SK-N-SH treated with all-trans-retinoic acid at 6 μM for 48 hours (cell line): ENCODE measurements at regions not wholly inside any gene's neighbourhood (a gene's known extent, or its start where the extent isn't known, plus 50 kb on each side); places are given as distances from the start of the nearest gene placed in this dataset.

Source experiments
- ARNTL ChIP-seq: fragments of 450-650 bp; formaldehyde crosslinking; IDR thresholded peaks from 2 replicates; pipeline ENCODE4 v1.5.0; 2020; ENCODE audit warnings: low read depth, mild to moderate bottlenecking, moderate library complexity, borderline replicate concordance
- CSDC2 ChIP-seq: fragments of 250-450 bp; sonication (Bioruptor Pico); IDR thresholded peaks from 2 replicates; pipeline ENCODE4 v1.5.0; 2020; ENCODE audit warnings: mild to moderate bottlenecking, moderate library complexity
- ESRRG ChIP-seq: fragments of 250-450 bp; sonication (Bioruptor Pico); IDR thresholded peaks from 2 replicates; pipeline ENCODE4 v1.6.1; 2021; ENCODE audit warnings: mild to moderate bottlenecking
- GLIS3 ChIP-seq: fragments of 250-450 bp; sonication (Bioruptor Pico); IDR thresholded peaks from 2 replicates; pipeline ENCODE4 v1.5.0; 2020; ENCODE audit warnings: mild to moderate bottlenecking, moderate library complexity
- OSR1 ChIP-seq: fragments of 250-450 bp; sonication (Bioruptor Pico); IDR thresholded peaks from 2 replicates; pipeline ENCODE4 v1.8.0; 2022; ENCODE audit warnings: moderate library complexity, mild to moderate bottlenecking, inconsistent platforms
- PPARA ChIP-seq: fragments of 250-450 bp; sonication (Bioruptor Pico); IDR thresholded peaks from 2 replicates; pipeline ENCODE4 v1.5.0; 2020; ENCODE audit warnings: mild to moderate bottlenecking, borderline replicate concordance
- RARB ChIP-seq: fragments of 250-450 bp; sonication (Bioruptor Pico); IDR thresholded peaks from 2 replicates; pipeline ENCODE4 v1.8.0; 2021; ENCODE audit warnings: mild to moderate bottlenecking, moderate library complexity
- SNAI2 ChIP-seq: fragments of 250-450 bp; sonication (Bioruptor Pico); IDR thresholded peaks from 2 replicates; pipeline ENCODE4 v1.5.0; 2020; ENCODE audit warnings: mild to moderate bottlenecking, moderate library complexity
- TOX ChIP-seq: fragments of 250-450 bp; sonication (Bioruptor Pico); IDR thresholded peaks from 2 replicates; pipeline ENCODE4 v1.8.0; 2021; ENCODE audit warnings: mild to moderate bottlenecking, moderate library complexity, borderline replicate concordance
- ZFP3 ChIP-seq: fragments of 250-450 bp; sonication (Bioruptor Pico); IDR thresholded peaks from 2 replicates; pipeline ENCODE4 v1.5.0; 2020; ENCODE audit warnings: mild to moderate bottlenecking, moderate library complexity
- ZNF8 ChIP-seq: fragments of 450-650 bp; formaldehyde crosslinking; IDR thresholded peaks from 2 replicates; pipeline ENCODE4 v1.5.0; 2020; ENCODE audit warnings: mild to moderate bottlenecking, moderate library complexity
- TF ChIP-seq, protein P1 (sequence below): fragments of 250-450 bp; sonication (Bioruptor Pico); IDR thresholded peaks from 2 replicates; pipeline ENCODE4 v1.5.1; 2020; ENCODE audit warnings: low read depth, mild to moderate bottlenecking, moderate library complexity
- TF ChIP-seq, protein P2 (sequence below): fragments of 250-450 bp; sonication (Bioruptor Pico); IDR thresholded peaks from 2 replicates; pipeline ENCODE4 v1.5.0; 2020; ENCODE audit warnings: mild to moderate bottlenecking, moderate library complexity
- TF ChIP-seq, protein P3 (sequence below): fragments of 250-450 bp; sonication (Bioruptor Pico); IDR thresholded peaks from 2 replicates; pipeline ENCODE4 v1.8.0; 2020; ENCODE audit warnings: mild to moderate bottlenecking, moderate library complexity, borderline replicate concordance

DNA sequence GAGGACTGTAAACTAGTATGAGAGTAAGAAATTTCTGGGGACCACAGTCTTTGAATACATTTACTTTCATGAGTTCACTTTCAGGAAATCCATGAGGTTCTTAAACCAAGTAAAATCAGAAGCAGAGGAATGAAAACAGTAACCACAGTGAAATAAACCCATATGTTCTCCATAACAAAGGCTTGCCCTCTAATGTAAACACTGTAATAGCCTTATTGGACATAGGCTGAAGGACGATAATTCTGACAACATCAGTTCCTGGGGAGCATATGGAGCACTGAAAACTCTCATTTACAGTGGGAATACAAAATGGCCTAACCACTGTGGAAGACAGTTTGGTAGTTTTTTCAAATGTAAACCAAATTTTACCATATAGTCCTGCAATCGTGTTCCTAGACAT, 965.8 kb downstream of the NSUN3 start:
- TF ChIP-seq OSR1 (CRISPR knock-in tag) = no peak
- TF ChIP-seq, protein P1, sequence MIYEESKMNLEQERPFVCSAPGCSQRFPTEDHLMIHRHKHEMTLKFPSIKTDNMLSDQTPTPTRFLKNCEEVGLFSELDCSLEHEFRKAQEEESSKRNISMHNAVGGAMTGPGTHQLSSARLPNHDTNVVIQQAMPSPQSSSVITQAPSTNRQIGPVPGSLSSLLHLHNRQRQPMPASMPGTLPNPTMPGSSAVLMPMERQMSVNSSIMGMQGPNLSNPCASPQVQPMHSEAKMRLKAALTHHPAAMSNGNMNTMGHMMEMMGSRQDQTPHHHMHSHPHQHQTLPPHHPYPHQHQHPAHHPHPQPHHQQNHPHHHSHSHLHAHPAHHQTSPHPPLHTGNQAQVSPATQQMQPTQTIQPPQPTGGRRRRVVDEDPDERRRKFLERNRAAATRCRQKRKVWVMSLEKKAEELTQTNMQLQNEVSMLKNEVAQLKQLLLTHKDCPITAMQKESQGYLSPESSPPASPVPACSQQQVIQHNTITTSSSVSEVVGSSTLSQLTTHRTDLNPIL = no peak
- TF ChIP-seq ESRRG = no peak
- no peak for TF ChIP-seq SNAI2
- no peak for TF ChIP-seq ZNF8 (CRISPR knock-in tag)
- TF ChIP-seq ARNTL (CRISPR knock-in tag) = no peak
- TF ChIP-seq, protein P2, sequence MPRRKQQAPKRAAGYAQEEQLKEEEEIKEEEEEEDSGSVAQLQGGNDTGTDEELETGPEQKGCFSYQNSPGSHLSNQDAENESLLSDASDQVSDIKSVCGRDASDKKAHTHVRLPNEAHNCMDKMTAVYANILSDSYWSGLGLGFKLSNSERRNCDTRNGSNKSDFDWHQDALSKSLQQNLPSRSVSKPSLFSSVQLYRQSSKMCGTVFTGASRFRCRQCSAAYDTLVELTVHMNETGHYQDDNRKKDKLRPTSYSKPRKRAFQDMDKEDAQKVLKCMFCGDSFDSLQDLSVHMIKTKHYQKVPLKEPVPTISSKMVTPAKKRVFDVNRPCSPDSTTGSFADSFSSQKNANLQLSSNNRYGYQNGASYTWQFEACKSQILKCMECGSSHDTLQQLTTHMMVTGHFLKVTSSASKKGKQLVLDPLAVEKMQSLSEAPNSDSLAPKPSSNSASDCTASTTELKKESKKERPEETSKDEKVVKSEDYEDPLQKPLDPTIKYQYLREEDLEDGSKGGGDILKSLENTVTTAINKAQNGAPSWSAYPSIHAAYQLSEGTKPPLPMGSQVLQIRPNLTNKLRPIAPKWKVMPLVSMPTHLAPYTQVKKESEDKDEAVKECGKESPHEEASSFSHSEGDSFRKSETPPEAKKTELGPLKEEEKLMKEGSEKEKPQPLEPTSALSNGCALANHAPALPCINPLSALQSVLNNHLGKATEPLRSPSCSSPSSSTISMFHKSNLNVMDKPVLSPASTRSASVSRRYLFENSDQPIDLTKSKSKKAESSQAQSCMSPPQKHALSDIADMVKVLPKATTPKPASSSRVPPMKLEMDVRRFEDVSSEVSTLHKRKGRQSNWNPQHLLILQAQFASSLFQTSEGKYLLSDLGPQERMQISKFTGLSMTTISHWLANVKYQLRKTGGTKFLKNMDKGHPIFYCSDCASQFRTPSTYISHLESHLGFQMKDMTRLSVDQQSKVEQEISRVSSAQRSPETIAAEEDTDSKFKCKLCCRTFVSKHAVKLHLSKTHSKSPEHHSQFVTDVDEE = no peak
- TF ChIP-seq ZFP3 (CRISPR knock-in tag) = no peak
- no peak for TF ChIP-seq TOX (CRISPR knock-in tag)
- no peak for TF ChIP-seq PPARA (CRISPR knock-in tag)
- TF ChIP-seq, protein P3, sequence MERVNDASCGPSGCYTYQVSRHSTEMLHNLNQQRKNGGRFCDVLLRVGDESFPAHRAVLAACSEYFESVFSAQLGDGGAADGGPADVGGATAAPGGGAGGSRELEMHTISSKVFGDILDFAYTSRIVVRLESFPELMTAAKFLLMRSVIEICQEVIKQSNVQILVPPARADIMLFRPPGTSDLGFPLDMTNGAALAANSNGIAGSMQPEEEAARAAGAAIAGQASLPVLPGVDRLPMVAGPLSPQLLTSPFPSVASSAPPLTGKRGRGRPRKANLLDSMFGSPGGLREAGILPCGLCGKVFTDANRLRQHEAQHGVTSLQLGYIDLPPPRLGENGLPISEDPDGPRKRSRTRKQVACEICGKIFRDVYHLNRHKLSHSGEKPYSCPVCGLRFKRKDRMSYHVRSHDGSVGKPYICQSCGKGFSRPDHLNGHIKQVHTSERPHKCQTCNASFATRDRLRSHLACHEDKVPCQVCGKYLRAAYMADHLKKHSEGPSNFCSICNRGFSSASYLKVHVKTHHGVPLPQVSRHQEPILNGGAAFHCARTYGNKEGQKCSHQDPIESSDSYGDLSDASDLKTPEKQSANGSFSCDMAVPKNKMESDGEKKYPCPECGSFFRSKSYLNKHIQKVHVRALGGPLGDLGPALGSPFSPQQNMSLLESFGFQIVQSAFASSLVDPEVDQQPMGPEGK = no peak
- TF ChIP-seq CSDC2 (CRISPR knock-in tag) = no peak
- no peak for TF ChIP-seq GLIS3
- no peak for TF ChIP-seq RARB (CRISPR knock-in tag)
